ENCODE measurements at regions not wholly inside any gene's neighbourhood (a gene's known extent, or its start where the extent isn't known, plus 50 kb on each side); places are given as distances from the start of the nearest gene placed in this dataset.

DNA sequence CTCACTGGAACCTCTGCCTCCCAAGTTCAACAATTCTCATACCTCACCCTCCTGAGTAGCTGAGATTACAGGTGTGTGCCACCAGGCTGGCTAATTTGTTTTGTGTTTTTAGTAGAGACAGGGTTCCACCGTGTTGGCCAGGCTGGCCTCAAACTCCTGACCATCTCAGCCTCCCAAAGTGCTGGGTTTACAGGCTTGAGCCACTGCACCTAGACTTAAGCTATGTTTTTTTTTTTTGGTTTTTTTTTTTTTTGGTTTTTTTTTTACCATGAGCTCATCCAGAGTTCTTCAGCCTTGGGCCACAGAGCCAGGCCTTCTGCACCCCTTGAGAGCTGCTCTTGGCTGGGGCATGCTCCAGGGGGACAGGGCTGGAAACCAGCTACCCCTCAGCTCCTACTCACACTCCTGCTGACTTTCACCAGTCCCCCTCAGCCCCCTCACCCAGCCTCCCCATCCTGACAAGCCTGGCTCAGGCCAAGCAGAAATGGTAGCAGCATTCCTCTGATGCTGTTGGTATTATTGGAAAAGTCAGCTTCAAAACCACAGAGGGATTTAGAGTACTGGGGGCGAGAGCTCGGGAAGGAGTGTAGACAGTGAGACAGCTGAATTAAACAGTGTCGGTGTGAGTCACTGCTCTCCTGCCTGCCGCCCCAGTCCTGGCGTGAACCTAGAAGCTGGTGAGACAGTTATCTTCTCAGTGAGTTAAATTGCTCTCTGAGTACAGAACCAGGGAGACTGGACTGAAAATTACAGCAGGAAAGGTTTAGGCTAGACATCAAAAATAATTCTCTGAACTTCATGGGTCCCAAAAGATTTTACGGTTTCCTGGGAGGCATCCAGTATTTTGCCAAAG, 63.7 kb downstream of the NAV1 start:
- TF ChIP-seq, protein P1, sequence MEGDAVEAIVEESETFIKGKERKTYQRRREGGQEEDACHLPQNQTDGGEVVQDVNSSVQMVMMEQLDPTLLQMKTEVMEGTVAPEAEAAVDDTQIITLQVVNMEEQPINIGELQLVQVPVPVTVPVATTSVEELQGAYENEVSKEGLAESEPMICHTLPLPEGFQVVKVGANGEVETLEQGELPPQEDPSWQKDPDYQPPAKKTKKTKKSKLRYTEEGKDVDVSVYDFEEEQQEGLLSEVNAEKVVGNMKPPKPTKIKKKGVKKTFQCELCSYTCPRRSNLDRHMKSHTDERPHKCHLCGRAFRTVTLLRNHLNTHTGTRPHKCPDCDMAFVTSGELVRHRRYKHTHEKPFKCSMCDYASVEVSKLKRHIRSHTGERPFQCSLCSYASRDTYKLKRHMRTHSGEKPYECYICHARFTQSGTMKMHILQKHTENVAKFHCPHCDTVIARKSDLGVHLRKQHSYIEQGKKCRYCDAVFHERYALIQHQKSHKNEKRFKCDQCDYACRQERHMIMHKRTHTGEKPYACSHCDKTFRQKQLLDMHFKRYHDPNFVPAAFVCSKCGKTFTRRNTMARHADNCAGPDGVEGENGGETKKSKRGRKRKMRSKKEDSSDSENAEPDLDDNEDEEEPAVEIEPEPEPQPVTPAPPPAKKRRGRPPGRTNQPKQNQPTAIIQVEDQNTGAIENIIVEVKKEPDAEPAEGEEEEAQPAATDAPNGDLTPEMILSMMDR (IDR thresholded peaks at IDR 0.05; ENCODE audit: insufficient read depth, low read length) = no peak
- H3K4me3 ChIP-seq (ENCODE audit: low read depth, low read length) = no peak overlapping the region
- peak; percentile 93 for DNase-seq (ENCODE audit: low read depth)

DNA sequence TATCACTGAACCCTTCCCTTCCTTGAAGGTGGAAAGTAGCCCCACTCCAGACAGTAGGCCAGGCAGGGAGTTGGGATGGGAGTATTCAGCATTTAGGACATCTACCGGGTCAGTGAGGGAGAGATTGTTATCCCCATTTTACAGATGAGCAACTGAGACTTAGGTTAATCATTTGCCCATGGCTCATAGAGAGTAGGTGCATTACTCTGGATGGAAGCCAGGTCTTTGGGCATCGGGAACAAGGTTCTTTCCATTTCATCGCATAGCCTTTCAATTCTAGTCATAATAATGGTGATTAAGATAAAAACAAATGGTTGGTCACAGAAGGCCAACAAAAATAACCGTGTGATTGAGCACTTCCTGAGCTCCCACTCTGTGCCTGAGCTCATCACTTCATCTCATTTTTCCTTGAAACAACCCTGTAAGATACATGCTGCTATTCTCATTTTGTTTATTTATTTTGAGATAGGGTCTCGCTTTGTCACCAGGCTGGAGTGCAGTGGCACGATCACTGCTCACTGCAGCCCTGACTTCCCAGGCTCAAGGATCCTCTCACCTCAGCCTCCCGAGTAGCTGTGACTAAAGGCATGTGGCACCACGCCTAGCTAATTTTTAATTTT, 64.8 kb downstream of the NAV1 start:
- no peak overlapping the region for H3K4me3 ChIP-seq (ENCODE audit: low read depth, low read length)
- DNase-seq (ENCODE audit: low read depth) = peak; percentile 67
- TF ChIP-seq, protein P1 (IDR thresholded peaks at IDR 0.05; ENCODE audit: insufficient read depth, low read length) = no peak

DNA sequence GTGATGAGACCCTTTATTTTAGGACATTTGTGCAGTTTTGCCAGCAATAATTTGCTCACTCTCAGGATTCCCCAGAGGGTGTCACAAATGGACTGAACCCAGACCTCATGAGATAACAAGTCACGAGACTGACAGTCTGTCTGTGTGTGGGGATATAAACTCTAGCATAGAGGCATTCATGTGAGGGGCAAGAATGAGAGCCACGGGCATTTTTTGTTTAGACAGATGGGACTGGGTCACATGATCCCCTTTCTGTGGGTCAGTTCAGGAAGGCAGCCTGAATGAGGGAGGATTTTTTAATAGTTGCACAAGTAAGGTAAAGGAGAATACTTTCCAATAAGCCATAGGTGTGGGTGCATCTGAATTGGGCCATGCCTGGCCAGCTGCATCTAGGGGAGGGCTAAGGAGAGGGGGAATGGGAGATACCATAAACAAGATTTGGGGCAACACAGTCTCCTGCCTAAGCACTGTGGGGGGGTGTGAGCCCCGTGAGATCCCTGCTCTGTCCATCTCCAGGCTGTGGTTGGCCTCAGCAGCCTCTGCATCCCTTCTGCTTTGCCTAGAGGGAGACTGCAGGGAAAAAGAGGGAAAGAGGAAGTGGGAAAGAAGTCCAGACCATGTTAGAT, 66.6 kb downstream of the NAV1 start:
- no peak for DNase-seq (ENCODE audit: low read depth)
- H3K4me3 ChIP-seq (ENCODE audit: low read depth, low read length) = no peak overlapping the region
- TF ChIP-seq, protein P1 (IDR thresholded peaks at IDR 0.05; ENCODE audit: insufficient read depth, low read length) = no peak

DNA sequence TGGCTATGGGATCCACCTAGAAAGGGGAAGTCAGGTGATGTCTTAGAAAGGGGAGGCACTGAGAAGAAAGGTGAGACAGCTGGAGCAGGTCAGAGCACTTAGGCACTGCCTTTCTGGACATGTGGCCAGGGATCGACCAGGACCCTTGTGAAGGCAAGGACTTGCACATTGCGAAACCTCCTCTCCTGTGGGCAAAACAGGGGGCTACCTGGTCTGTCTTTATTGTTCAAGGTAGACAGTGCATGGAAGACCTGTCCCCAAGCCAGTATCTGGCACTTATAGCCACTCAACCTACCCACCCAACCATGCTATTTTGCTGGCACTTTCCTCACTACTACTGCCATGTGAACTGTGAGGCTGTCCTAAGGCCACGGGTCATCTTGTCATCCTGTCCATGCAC, 67.2 kb downstream of the NAV1 start:
- H3K4me3 ChIP-seq (ENCODE audit: low read depth, low read length) = no peak overlapping the region
- TF ChIP-seq, protein P1 (IDR thresholded peaks at IDR 0.05; ENCODE audit: insufficient read depth, low read length) = no peak
- DNase-seq (ENCODE audit: low read depth) = no peak

DNA sequence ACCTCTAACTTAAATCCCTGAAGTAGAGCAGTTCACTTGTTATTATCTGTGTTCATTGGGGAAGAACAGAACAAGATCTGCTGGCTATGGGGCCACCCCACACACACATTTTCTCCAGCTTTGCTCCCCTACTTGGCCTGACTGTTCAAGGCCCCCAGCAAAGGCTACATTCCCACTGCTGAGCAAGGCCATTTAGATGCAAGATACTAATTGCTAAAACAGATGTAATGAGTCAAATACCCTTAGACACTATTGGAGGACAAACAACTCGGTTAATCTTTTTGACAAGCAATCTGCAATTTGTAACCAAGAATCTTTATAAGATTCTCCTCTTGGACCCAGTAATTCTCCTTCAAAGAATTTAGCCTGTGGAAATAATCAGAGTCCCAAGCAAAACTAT, 67.7 kb downstream of the NAV1 start:
- DNase-seq (ENCODE audit: low read depth) = peak; percentile 43
- no peak overlapping the region for H3K4me3 ChIP-seq (ENCODE audit: low read depth, low read length)
- TF ChIP-seq, protein P1 (IDR thresholded peaks at IDR 0.05; ENCODE audit: insufficient read depth, low read length) = no peak

DNA sequence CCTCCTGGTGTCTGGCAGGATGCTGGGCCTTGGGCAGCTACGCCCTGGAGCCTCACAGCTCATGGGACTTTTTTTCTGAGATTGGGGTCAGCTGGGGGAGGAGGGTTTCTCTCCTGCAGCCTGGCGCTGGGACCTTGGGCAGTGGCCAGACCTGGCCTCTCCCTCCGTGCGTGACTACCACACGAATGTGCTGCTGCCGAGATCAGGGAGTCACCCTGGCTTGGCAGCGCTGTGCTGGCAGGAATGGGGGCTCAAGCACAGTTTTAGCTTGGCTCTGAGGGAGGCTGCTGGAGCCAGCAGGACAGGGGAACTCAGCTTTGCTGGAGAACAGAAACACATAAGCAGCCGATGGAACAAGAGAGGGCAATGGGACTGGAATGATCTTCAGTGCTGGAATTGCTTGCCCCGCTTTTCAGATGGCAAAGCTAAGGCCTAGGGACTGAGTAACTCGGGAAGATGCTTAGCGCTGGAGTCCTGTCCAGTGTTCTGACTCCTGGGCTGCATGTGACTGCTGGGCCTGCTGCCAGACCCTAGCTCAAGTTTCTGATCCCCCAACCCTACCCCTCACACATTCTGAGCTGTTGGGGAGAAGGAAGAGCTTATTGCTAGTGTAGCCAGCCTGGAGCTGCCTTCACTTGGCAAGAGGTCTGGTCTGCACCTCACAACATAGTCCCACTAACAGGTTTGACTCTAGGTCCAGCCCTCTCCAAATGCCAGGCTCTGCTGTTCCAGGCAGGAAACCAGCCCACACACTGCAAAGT, 69.9 kb downstream of the NAV1 start:
- peak; percentile 82 for DNase-seq (ENCODE audit: low read depth)
- TF ChIP-seq, protein P1 (IDR thresholded peaks at IDR 0.05; ENCODE audit: insufficient read depth, low read length) = no peak
- H3K4me3 ChIP-seq (ENCODE audit: low read depth, low read length) = no peak overlapping the region
